Kidney tubule cell (primary cell): ENCODE measurements at regions not wholly inside any gene's neighbourhood (a gene's known extent, or its start where the extent isn't known, plus 50 kb on each side); places are given as distances from the start of the nearest gene placed in this dataset.

ENCODE experiments used
- DNase-seq: peaks from one replicate; pipeline ENCODE4 v3.0.0-alpha.2; 2018; ENCODE audit warnings: low spot score

DNA sequence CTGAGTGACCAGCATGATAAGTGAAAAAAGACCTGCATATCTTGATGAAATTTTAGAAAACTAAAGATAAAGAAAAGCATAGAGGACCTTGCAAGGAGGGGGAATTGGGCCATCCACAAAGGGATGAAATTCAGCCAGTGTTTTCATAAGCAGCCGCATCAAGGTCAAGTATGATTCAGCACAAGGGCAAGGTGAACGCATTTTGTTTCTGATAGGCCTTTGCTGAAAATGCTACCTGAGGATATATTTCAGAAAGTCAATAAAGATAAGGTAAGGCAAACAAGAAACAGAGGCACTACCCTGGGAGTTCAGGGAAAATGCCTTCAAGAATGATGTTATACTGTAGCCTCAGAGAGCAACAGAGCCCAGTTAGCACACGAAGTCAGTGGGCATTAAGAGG, 55.0 kb upstream of the SHH start:
- no peak for DNase-seq

DNA sequence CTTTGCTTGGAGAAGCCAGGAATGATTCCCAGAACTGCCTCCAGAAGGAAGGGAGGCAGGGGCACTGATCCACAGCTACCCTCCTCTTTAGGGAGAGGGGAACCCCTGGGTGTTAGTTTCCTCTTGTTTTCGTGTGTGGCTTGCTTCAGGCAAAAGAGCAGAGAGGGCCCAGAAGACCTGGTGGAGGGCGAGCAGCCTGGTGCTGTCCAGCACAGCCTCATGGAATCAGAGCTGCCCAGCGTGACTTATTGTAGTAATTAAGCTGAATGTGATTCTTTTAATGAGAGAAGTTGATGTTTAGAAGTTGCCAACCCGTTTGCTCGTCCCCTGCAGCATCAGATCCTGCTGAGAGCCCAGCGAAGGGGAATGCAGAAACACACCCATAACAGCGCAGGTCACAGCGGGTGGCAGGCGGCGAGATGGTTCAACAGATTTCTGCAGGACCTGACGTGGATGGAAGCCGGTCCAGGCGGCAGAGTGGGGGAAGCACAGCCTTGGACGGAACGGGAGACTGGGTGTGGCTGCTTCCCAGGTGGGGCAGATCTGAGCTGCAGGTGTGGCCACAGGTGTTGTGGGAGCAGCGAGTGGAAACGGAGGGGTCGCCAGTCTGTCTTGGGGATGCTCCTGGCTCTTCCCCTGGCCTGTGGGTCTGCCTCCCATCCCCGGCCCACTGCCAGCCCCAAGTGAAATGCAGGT, 53.7 kb upstream of the SHH start:
- no peak for DNase-seq

DNA sequence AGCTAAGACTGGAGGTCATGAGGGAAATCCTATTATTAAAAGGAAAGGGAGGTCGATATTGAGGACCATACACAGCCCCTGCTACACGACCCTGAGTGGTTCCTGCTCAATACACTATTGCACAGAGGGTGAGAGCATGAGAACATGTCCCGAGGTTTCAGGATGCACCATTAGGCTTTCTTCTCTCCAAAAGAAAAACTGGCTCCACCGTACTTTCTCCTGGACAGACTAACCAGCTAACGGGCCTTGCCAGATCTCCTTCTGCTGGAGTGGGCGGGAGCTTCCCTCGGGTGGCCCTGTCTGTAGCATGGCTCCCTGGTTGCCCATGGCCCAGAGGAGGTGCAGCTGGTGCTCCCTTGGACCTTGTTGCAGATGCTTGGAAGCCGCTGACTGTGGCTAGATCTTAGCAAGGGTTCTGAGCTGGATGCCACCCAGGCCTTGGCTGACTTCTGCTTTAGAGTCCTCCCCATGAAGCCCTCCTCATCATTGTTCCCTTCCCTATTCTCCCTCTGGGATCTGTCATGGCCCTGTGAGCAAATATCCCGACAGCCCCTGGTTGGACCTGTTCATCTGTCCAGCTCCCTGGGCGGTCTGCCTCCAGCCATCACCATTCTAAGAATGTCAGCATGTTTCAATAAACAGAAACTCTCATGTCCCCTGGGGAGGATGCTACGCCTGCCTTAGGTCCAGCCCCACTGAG, 52.9 kb upstream of the SHH start:
- no peak for DNase-seq

DNA sequence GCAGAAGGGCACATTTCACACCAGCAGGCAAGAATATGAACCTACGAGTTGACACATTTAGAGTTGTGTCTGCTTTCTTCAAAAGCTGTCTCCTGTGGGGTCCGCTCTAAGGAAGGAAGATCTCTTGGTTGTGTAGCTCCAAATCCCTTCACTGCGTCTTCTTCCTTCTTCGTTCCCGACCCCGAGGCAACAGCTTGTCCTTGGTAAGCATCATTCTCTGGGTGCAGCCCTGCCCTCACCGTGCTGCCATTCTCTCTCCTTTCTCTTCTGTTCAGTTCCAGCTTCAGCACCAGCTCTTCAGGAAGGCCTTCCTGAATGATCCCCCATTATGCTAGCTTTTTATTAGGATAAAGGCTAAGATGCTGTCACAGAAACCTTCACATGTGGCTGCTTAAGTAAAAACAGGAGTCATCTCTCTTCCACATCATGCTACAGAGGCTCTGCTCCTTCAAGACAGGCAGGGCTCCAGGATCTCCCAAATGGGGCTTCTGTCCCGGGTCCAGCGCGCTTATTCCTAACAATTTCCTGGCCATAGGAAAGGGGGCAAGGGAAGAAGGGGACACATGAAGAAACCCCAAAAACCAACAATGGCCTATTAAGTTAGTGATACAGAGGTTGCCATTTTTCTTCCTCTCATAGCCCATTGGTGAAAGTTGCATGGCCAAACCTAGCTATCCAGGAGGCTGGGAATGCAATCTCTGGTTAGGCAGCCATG, 52.2 kb upstream of the SHH start:
- no peak for DNase-seq

DNA sequence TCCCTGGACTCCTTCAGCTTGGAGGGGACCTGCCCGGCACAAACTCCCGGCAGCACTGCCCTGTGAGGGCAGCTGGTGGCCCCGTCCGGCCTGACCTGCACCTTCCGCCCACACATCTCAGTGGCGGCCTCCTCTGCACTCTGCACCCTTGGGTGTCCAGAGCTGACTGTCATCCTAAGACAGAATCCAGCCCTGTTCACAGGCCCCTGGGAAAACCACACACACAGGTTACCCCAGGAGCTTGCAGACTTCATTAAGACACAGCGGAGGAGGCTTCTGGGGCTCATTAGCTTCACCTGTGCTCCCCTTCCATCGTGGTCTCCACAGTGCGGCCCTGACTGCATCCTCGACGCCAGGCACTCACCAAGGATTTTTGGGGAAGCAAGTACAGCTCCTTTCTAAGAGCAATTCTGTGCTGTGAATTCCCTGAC, 51.5 kb upstream of the SHH start:
- no peak for DNase-seq

DNA sequence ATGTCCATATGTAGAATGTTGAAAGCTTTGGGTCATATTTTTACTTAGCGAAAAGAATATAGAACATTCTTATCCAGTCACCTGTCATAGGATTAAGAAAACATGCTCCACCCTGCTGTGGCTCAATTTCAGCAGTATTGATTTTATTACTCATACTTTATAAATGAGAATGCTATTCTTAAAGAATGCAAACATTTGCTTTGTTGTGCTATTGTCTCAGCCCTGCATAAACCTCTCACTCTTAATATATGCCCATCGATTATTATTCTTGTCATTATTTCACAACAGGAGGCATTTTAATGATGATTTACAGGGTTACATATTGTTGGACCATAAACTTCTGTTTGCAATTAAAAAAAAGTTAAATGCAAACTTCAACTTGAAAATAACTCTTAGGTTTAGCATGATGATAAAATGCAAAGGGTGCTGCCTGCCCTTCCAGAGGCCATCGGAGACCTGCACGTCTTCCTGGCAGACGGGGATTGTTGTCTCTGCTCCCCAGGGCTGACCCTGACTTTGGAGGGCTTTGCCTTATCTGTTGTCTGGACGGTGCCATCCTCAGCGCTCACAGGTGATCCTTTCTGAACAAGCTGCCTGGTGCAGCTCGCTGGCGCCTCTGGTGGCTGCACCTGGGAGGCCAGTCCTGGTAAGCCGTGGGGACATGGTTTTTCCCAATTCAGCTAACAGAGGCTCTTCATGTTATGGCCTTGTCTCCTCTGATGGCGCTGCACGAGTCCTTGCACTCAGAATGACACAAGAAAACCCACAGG, 50.0 kb upstream of the SHH start:
- no peak for DNase-seq
